ENCODE measurements at regions not wholly inside any gene's neighbourhood (a gene's known extent, or its start where the extent isn't known, plus 50 kb on each side); places are given as distances from the start of the nearest gene placed in this dataset.

- no peak for DNase-seq
- Histone ChIP-seq H3K36me3 (replicated peaks in 1 of 2; ENCODE audit: control insufficient read depth in 1 of 2, insufficient read depth in 2 of 2, low read length in 2 of 2) (no peaks in the 10 kb centered on the region), H3K9me3 (replicated peaks in 1 of 2; ENCODE audit: control insufficient read depth in 1 of 2, insufficient read depth in 1 of 2, low read length in 2 of 2) (no peaks in the 10 kb centered on the region), H3K4me3 (replicated peaks in 1 of 3; ENCODE audit: low read depth in 2 of 3, low read length in 3 of 3) (no peak overlapping the region), H4K20me1 (ENCODE audit: insufficient read depth, low read length) (no peaks in the 10 kb centered on the region), H3K4me1 (ENCODE audit: control insufficient read depth in 1 of 2, insufficient read depth in 2 of 2, low read length in 2 of 2) (no peaks in the 10 kb centered on the region), H3K9ac (ENCODE audit: insufficient read depth, low read length, poor library complexity, severe bottlenecking) (no peak overlapping the region), H3K79me2 (ENCODE audit: insufficient read depth, low read length) (no peaks in the 10 kb centered on the region), H2AFZ (ENCODE audit: insufficient read depth, low read depth, low read length, poor library complexity, severe bottlenecking) (no peak overlapping the region), H3K27ac (ENCODE audit: low read depth in 1 of 2, low read length in 2 of 2) (no peak overlapping the region), H3K27me3 (ENCODE audit: control insufficient read depth in 2 of 2, insufficient read depth in 2 of 2, low read length in 2 of 2) (no peaks in the 10 kb centered on the region), H3K4me2 (replicated peaks; ENCODE audit: extremely low read depth, low read length, poor library complexity, severe bottlenecking) (no peak overlapping the region)
- H3K4me3 Mint-ChIP-seq: no peak overlapping the region
- peaks cover 3% of the 10 kb centered on the region for H3K4me1 Mint-ChIP-seq
- intact Hi-C loops (cut with micrococcal nuclease): loop anchor here in 1 of 2 donors (5.0 kb wide), 1 partner anchor 59 kb away; no protein-coding TSS in a partner anchor
- peaks cover 0 to 4% (median 0%) of the 10 kb centered on the region in 7 donors for H3K9me3 Mint-ChIP-seq
- no peak for TF ChIP-seq CTCF (IDR thresholded peaks at IDR 0.05)
- peaks cover 0 to 1% (median 0%) of the 10 kb centered on the region in 3 donors for H3K27me3 Mint-ChIP-seq (ENCODE audit: low read depth in 3 of 3)
- no peak overlapping the region for H3K27ac Mint-ChIP-seq
- no CpG with 5 or more reads among the region's 6 CpGs for WGBS (ENCODE audit: insufficient coverage)
- peaks cover 0 to 1% of the 10 kb centered on the region in 2 donors for H3K36me3 Mint-ChIP-seq
Measured at GRCh38 chr6:6905961-6906518, 201.7 kb upstream of the RREB1 start.

DNA sequence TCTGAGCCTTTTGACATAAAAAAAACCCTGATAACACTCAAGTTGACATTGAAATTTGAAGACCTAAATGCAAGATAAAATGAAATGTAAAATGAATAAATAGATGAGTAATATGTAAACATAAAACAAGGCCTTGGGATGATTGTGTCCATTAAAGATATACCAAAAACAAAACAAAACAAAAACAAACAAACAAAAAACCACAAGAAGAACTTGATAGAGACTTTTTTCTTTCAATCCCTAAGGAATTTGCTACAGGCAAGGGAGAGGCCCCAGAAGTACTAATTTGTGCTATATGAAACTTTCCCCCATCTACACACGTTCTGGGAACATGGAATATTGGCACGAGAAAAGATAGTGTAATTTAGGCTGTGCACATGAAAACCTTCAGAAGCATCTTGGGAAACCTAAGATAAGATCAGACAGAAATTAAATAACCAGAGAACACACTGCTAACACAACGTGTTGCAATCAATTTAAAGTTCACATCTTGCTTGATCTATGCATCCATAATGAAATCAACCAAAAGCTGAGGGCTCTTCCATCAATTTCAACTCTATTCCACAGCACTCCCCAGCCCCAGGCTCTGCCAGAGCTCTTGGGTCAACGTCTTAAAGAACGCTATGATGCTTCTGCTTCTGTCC is 201.1 kb upstream of the RREB1 start:
- no peak for TF ChIP-seq CTCF (IDR thresholded peaks at IDR 0.05)
- no peak overlapping the region for H3K4me3 Mint-ChIP-seq
- no peaks in the 10 kb centered on the region for H3K36me3 ChIP-seq (replicated peaks in 1 of 2; ENCODE audit: control insufficient read depth in 1 of 2, insufficient read depth in 2 of 2, low read length in 2 of 2)
- H3K27me3 ChIP-seq (ENCODE audit: control insufficient read depth in 2 of 2, insufficient read depth in 2 of 2, low read length in 2 of 2): no peaks in the 10 kb centered on the region
- H3K4me3 ChIP-seq (replicated peaks in 1 of 3; ENCODE audit: low read depth in 2 of 3, low read length in 3 of 3): no peak overlapping the region
- 79% methylated on average over 1 of the region's 5 CpGs for WGBS (ENCODE audit: insufficient coverage)
- no peak for DNase-seq
- no peak overlapping the region for H3K9ac ChIP-seq (ENCODE audit: insufficient read depth, low read length, poor library complexity, severe bottlenecking)
- no peaks in the 10 kb centered on the region for H3K9me3 ChIP-seq (replicated peaks in 1 of 2; ENCODE audit: control insufficient read depth in 1 of 2, insufficient read depth in 1 of 2, low read length in 2 of 2)
- H3K9me3 Mint-ChIP-seq: peaks cover 0 to 4% (median 0%) of the 10 kb centered on the region in 7 donors
- peaks cover 0 to 1% of the 10 kb centered on the region in 2 donors for H3K36me3 Mint-ChIP-seq
- no peaks in the 10 kb centered on the region for H3K4me1 ChIP-seq (ENCODE audit: control insufficient read depth in 1 of 2, insufficient read depth in 2 of 2, low read length in 2 of 2)
- H3K79me2 ChIP-seq (ENCODE audit: insufficient read depth, low read length): no peaks in the 10 kb centered on the region
- intact Hi-C loops (cut with micrococcal nuclease): loop anchor here in 1 of 2 donors (5.0 kb wide), 1 partner anchor 59 kb away; no protein-coding TSS in a partner anchor
- no peaks in the 10 kb centered on the region for H4K20me1 ChIP-seq (ENCODE audit: insufficient read depth, low read length)
- peaks cover 0 to 1% (median 0%) of the 10 kb centered on the region in 3 donors for H3K27me3 Mint-ChIP-seq (ENCODE audit: low read depth in 3 of 3)
- H3K4me1 Mint-ChIP-seq: peaks cover 2% of the 10 kb centered on the region
- no peak overlapping the region for H3K27ac Mint-ChIP-seq
- no peak overlapping the region for H3K4me2 ChIP-seq (replicated peaks; ENCODE audit: extremely low read depth, low read length, poor library complexity, severe bottlenecking)
- no peak overlapping the region for H3K27ac ChIP-seq (ENCODE audit: low read depth in 1 of 2, low read length in 2 of 2)
- H2AFZ ChIP-seq (ENCODE audit: insufficient read depth, low read depth, low read length, poor library complexity, severe bottlenecking): no peak overlapping the region

Data from CD14-positive monocyte (primary cell).